CD4-positive, alpha-beta memory T cell (primary cell): ENCODE measurements at regions not wholly inside any gene's neighbourhood (a gene's known extent, or its start where the extent isn't known, plus 50 kb on each side); places are given as distances from the start of the nearest gene placed in this dataset.

Experiments used
- CTCF ChIA-PET: fragments of 350-600 bp; sonication (Branson Sonifier 250); formaldehyde crosslinking; loops from one replicate; lab custom pipeline; 2021; ENCODE audit warnings: inconsistent platforms; ENCODE audit not compliant: partially characterized antibody; lab: Charles Lee
- POLR2A ChIA-PET: fragments of 350-600 bp; sonication (Branson Sonifier 250); formaldehyde crosslinking; loops from one replicate; lab custom pipeline; 2021; ENCODE audit not compliant: partially characterized antibody; lab: Charles Lee
- DNase-seq, 5 donors: peaks; one replicate each; pipeline versions ENCODE4 v3.0.0 to v3.0.0-alpha.2; 2020 to 2022; ENCODE audit warnings: mixed read lengths in 1 of 5
- H3K27ac ChIP-seq: one replicate; pipeline ENCODE4 v1.7.0; 2013; ENCODE audit warnings: low read depth, low read length
- H3K27me3 ChIP-seq: 2 replicates; pipeline ENCODE4 v1.7.0; 2013; ENCODE audit warnings: mild to moderate bottlenecking, low read length, moderate library complexity; ENCODE audit not compliant: insufficient read depth
- H3K36me3 ChIP-seq: 2 replicates; pipeline ENCODE4 v1.7.0; 2013; ENCODE audit warnings: mild to moderate bottlenecking, low read length, moderate library complexity; ENCODE audit not compliant: insufficient read depth
- H3K4me1 ChIP-seq: 2 replicates; pipeline ENCODE4 v1.7.0; 2013; ENCODE audit warnings: mild to moderate bottlenecking, low read length, moderate library complexity; ENCODE audit not compliant: insufficient read depth
- H3K4me3 ChIP-seq, 2 donors: one replicate each; pipeline ENCODE4 v1.7.0; 2013; ENCODE audit warnings: low read length in 2 of 2, mild to moderate bottlenecking in 1 of 2
- H3K9me3 ChIP-seq, 2 donors: one replicate each; pipeline ENCODE4 v1.7.0; 2013; ENCODE audit warnings: low read length in 2 of 2, control low read depth in 1 of 2; ENCODE audit not compliant: control insufficient read depth in 1 of 2
- H3K27ac Mint-ChIP-seq, 7 donors: one replicate each; pipeline ENCODE4 v1.8.0; 2020 to 2021; ENCODE audit warnings: mixed read lengths in 7 of 7, mild to moderate bottlenecking in 6 of 7, inconsistent platforms in 3 of 7, moderate library complexity in 3 of 7
- H3K27me3 Mint-ChIP-seq, 2 donors: one replicate each; pipeline ENCODE4 v1.8.0; 2020 to 2021; ENCODE audit warnings: mixed read lengths in 2 of 2
- H3K36me3 Mint-ChIP-seq, 2 donors: one replicate each; pipeline ENCODE4 v1.8.0; 2020 to 2021; ENCODE audit warnings: mixed read lengths in 2 of 2, inconsistent platforms in 1 of 2, mild to moderate bottlenecking in 1 of 2
- H3K4me1 Mint-ChIP-seq, 4 donors: one replicate each; pipeline ENCODE4 v1.8.0; 2020 to 2021; ENCODE audit warnings: mixed read lengths in 4 of 4, mild to moderate bottlenecking in 1 of 4
- H3K4me3 Mint-ChIP-seq, 8 donors: one replicate each; pipeline ENCODE4 v1.8.0; 2020 to 2021; ENCODE audit warnings: mixed read lengths in 8 of 8, mild to moderate bottlenecking in 7 of 8, moderate library complexity in 6 of 8, inconsistent platforms in 3 of 8
- H3K9me3 Mint-ChIP-seq, 8 donors: one replicate each; pipeline ENCODE4 v1.8.0; 2020 to 2021; ENCODE audit warnings: mixed read lengths in 8 of 8, mild to moderate bottlenecking in 5 of 8, inconsistent platforms in 3 of 8, moderate library complexity in 1 of 8
- intact Hi-C: fragments of 100-400 bp; cut with micrococcal nuclease; formaldehyde crosslinking; loops from one replicate; pipeline ENCODE4 v1.15.1; 2023

DNA sequence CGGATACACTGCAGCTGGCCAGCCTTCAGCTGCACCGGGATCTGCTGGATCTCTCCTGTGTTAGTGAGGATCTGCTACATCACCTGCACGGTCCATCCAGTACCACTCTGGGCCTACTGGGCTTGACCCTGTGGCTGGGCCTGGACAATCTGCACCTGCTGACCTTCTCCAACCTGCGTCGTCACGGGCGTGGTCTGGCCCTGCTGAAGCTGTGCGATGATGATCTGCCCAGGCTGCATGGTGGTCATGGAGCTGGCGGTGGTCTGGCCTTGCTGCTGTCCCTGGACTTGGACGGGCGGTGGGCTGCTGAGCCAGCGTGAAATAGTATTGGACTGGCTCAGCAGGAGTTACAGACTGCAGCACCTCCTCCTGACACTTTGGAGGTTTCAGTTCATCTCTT is 137.1 kb upstream of the GAS1 start:
- no peaks in the 10 kb centered on the region for H3K27me3 ChIP-seq
- H3K4me1 ChIP-seq = no peaks in the 10 kb centered on the region
- Mint-ChIP-seq H3K36me3 (no peaks in the 10 kb centered on the region), H3K4me1 (no peaks in the 10 kb centered on the region), H3K27me3 (peaks cover 0 to 3% of the 10 kb centered on the region in 2 donors), H3K4me3 (no peak overlapping the region), H3K27ac (no peak overlapping the region), H3K9me3 (peaks cover 0 to 11% (median 0%) of the 10 kb centered on the region in 8 donors)
- H3K36me3 ChIP-seq = no peaks in the 10 kb centered on the region
- POLR2A ChIA-PET = no interaction called here
- CTCF ChIA-PET = no interaction called here
- DNase-seq = no peak
- H3K4me3 ChIP-seq = no peak overlapping the region
- H3K9me3 ChIP-seq = no peaks in the 10 kb centered on the region
- no peak overlapping the region for H3K27ac ChIP-seq
- intact Hi-C loops = no loop called here

DNA sequence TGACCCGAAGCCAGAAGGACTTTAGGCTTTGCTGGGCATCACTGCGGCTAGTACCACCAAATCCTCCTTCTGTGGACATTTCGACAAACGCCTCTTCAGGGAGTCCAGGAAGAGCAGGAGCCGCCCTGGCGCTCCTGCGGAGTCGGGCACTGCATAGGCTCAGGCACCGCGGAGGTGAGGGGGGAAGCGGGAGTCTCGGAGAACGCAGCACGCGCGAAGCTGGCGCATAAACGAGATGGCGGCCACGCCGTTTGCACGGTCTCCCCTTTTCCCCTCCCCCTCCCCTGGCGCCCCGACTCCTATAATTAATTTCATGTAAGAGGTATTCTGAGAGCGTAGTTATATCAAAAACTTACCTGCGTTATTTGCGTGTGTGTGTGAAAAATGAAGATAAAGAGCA is 137.8 kb upstream of the GAS1 start:
- intact Hi-C loops = no loop called here
- no peaks in the 10 kb centered on the region for H3K36me3 ChIP-seq
- no peaks in the 10 kb centered on the region for H3K27me3 ChIP-seq
- DNase-seq = no peak
- Mint-ChIP-seq H3K4me1 (no peaks in the 10 kb centered on the region), H3K36me3 (no peaks in the 10 kb centered on the region), H3K27ac (no peak overlapping the region), H3K27me3 (peaks cover 0 to 3% of the 10 kb centered on the region in 2 donors), H3K4me3 (no peak overlapping the region), H3K9me3 (peaks cover 0 to 6% (median 0%) of the 10 kb centered on the region in 8 donors)
- H3K4me1 ChIP-seq = no peaks in the 10 kb centered on the region
- H3K27ac ChIP-seq = no peak overlapping the region
- H3K4me3 ChIP-seq = no peak overlapping the region
- ChIA-PET POLR2A (no interaction called here), CTCF (no interaction called here)
- H3K9me3 ChIP-seq = no peaks in the 10 kb centered on the region

DNA sequence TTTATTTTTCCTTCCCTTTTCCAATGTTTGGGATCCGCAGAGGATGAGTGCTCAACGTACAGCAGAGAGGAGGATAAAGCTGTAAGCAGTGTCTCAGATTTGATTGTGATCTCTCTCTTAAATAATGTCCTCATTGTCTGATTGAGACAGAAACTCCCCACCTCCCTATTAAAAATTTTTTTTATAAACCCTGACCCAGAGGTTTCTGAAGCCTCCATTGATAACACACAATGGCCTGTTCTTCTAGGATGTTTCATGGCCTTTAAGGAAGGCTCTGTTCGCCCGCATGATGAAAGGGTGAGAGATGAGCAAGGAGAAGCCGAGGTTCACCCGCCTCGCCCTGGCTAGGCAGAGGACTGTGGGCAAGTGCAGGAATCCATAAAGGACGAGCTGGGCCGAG is 138.2 kb upstream of the GAS1 start:
- no peaks in the 10 kb centered on the region for H3K9me3 ChIP-seq
- no peaks in the 10 kb centered on the region for H3K4me1 ChIP-seq
- intact Hi-C loops = no loop called here
- H3K27ac ChIP-seq = no peak overlapping the region
- Mint-ChIP-seq H3K27me3 (peaks cover 0 to 3% of the 10 kb centered on the region in 2 donors), H3K9me3 (peaks cover 0 to 6% (median 0%) of the 10 kb centered on the region in 8 donors), H3K4me3 (no peak overlapping the region), H3K4me1 (no peaks in the 10 kb centered on the region), H3K36me3 (no peaks in the 10 kb centered on the region), H3K27ac (no peak overlapping the region)
- no peaks in the 10 kb centered on the region for H3K36me3 ChIP-seq
- no peak for DNase-seq
- ChIA-PET CTCF (no interaction called here), POLR2A (no interaction called here)
- H3K27me3 ChIP-seq = no peaks in the 10 kb centered on the region
- H3K4me3 ChIP-seq = no peak overlapping the region

DNA sequence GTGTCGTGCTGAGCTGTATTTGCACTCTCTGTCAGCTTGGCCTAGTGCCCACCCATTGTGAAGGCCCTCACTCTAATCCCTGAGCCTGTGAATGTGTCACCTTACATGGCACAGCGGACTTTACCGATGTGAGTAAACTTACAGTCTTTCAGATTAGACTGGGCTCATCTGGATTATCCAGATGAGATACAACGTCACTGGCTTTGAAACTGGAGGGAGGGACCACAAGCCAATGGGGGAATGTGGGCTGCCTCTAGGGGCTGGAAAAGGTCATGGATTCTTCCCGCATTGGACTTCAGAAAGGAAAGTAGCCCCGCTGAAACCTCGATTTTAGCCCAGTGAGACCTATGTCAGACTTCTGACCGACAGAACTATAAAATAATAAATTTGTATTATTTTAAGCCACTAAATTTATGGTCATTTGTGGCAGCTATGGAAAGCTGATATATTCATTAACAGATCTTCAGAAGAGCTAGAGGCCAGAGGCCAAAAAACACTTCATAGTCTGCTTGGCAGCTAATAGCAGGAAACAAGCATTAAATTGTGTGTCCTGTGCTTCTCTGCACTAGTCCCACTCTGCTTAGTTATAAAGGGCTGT is 139.0 kb upstream of the GAS1 start:
- ChIA-PET CTCF (no interaction called here), POLR2A (no interaction called here)
- H3K9me3 ChIP-seq = no peaks in the 10 kb centered on the region
- H3K36me3 Mint-ChIP-seq = no peaks in the 10 kb centered on the region
- no peak overlapping the region for H3K27ac ChIP-seq
- H3K4me1 Mint-ChIP-seq = no peaks in the 10 kb centered on the region
- no peak overlapping the region for H3K27ac Mint-ChIP-seq
- DNase-seq = no peak
- H3K4me3 ChIP-seq = no peak overlapping the region
- no peaks in the 10 kb centered on the region for H3K4me1 ChIP-seq
- no peaks in the 10 kb centered on the region for H3K27me3 ChIP-seq
- peaks cover 0 to 6% (median 0%) of the 10 kb centered on the region in 8 donors for H3K9me3 Mint-ChIP-seq
- H3K27me3 Mint-ChIP-seq = peaks cover 0 to 3% of the 10 kb centered on the region in 2 donors
- no peak overlapping the region for H3K4me3 Mint-ChIP-seq
- intact Hi-C loops = no loop called here
- no peaks in the 10 kb centered on the region for H3K36me3 ChIP-seq

GRCh38 chr9:87087197-87087596 is 139.9 kb upstream of the GAS1 start:
- intact Hi-C loops = no loop called here
- no peak overlapping the region for H3K4me3 ChIP-seq
- Mint-ChIP-seq H3K4me1 (no peaks in the 10 kb centered on the region), H3K4me3 (no peak overlapping the region), H3K36me3 (no peaks in the 10 kb centered on the region), H3K9me3 (peaks cover 0 to 6% (median 0%) of the 10 kb centered on the region in 8 donors), H3K27me3 (peaks cover 0 to 3% of the 10 kb centered on the region in 2 donors), H3K27ac (no peak overlapping the region)
- DNase-seq = no peak
- POLR2A ChIA-PET = no interaction called here
- CTCF ChIA-PET = no interaction called here
- H3K4me1 ChIP-seq = no peaks in the 10 kb centered on the region
- no peaks in the 10 kb centered on the region for H3K9me3 ChIP-seq
- H3K36me3 ChIP-seq = no peaks in the 10 kb centered on the region
- H3K27me3 ChIP-seq = no peaks in the 10 kb centered on the region
- no peak overlapping the region for H3K27ac ChIP-seq

- H3K27me3 ChIP-seq = no peaks in the 10 kb centered on the region
- no peaks in the 10 kb centered on the region for H3K36me3 ChIP-seq
- Mint-ChIP-seq H3K4me3 (no peak overlapping the region), H3K27ac (no peak overlapping the region), H3K27me3 (peaks cover 1 to 3% of the 10 kb centered on the region in 2 donors), H3K4me1 (no peaks in the 10 kb centered on the region), H3K9me3 (peaks cover 0 to 5% (median 0%) of the 10 kb centered on the region in 8 donors), H3K36me3 (no peaks in the 10 kb centered on the region)
- DNase-seq = no peak
- H3K9me3 ChIP-seq = no peaks in the 10 kb centered on the region
- POLR2A ChIA-PET = no interaction called here
- intact Hi-C loops = no loop called here
- no peak overlapping the region for H3K4me3 ChIP-seq
- H3K4me1 ChIP-seq = no peaks in the 10 kb centered on the region
- CTCF ChIA-PET = no interaction called here
- no peak overlapping the region for H3K27ac ChIP-seq
These were observed 140.9 kb upstream of the GAS1 start for GRCh38 chr9:87088192-87088591.

DNA sequence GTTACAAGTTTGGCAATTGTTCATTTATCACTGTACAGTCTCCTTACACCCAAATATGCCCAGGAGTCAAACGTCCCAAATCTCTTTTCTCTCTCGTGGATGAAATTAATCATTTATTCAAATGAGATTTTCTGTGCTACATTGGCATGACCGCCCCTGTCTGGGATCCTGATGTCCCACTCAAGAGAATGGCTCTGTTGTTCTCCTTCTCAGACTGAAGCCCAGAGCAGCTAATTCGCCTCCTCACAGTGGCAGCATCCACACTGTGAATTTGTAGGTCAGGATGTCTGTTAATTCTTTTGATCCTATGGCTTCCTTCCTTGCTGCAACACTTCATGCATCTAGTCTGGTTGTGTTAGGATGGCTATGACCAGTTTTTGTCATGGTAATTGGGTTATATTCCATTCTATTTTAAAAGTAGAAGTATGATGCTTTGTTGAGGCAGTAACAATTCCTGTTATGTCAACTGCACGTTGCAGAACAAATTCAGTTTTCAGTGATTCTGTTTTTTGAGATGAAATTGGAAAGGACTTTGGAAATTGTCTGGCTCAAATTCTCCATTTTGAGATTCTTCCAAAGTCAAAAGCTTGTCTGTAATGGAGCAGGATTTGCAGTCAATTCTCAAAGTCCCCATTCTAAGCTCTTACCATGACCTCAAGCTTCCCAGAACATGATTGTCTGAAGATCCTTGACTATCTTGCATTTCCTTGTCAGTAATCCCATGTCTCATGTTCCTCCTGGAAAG is 141.5 kb upstream of the GAS1 start:
- H3K4me3 Mint-ChIP-seq = no peak overlapping the region
- ChIA-PET POLR2A (no interaction called here), CTCF (no interaction called here)
- no peak overlapping the region for H3K27ac Mint-ChIP-seq
- intact Hi-C loops = no loop called here
- no peaks in the 10 kb centered on the region for H3K36me3 ChIP-seq
- DNase-seq = no peak
- H3K9me3 ChIP-seq = no peaks in the 10 kb centered on the region
- no peaks in the 10 kb centered on the region for H3K27me3 ChIP-seq
- H3K27me3 Mint-ChIP-seq = peaks cover 1 to 3% of the 10 kb centered on the region in 2 donors
- H3K36me3 Mint-ChIP-seq = no peaks in the 10 kb centered on the region
- no peaks in the 10 kb centered on the region for H3K4me1 ChIP-seq
- H3K4me1 Mint-ChIP-seq = no peaks in the 10 kb centered on the region
- H3K9me3 Mint-ChIP-seq = peaks cover 0 to 5% (median under 1%) of the 10 kb centered on the region in 8 donors
- H3K4me3 ChIP-seq = no peak overlapping the region
- H3K27ac ChIP-seq = no peak overlapping the region
